GM10266 (cell line): ENCODE measurements at regions not wholly inside any gene's neighbourhood (a gene's known extent, or its start where the extent isn't known, plus 50 kb on each side); places are given as distances from the start of the nearest gene placed in this dataset.

Experiments
- DNase-seq: peaks from one replicate; pipeline ENCODE4 v3.0.0; 2012; ENCODE audit errors: extremely low spot score
- TF ChIP-seq, protein P1 (sequence below): IDR thresholded peaks from 2 replicates; pipeline ENCODE4 v1.5.1; 2012; ENCODE audit warnings: mild to moderate bottlenecking, low read depth; ENCODE audit not compliant: control insufficient read depth, insufficient read depth; ENCODE audit errors: missing control alignments

DNA sequence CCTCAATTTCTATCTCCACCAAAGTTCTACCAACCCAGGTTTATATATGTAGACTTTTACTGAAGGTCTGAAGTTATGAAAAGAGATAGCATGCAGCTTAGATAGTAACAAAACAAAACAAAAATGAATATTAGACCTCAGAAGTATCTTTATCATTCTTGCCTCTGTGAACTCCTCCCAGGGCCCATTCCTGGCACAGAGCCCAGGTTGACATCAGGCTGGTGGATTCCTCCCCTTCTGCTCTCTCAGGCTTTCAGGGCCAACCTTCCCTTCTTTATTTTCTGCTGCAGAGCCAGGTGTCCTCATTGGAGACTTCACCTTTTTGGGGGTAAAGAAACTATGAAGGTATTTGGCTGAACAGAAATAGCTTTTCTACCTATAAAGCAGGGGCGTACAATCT, 112.8 kb upstream of the PITX2 start:
- TF ChIP-seq, protein P1, sequence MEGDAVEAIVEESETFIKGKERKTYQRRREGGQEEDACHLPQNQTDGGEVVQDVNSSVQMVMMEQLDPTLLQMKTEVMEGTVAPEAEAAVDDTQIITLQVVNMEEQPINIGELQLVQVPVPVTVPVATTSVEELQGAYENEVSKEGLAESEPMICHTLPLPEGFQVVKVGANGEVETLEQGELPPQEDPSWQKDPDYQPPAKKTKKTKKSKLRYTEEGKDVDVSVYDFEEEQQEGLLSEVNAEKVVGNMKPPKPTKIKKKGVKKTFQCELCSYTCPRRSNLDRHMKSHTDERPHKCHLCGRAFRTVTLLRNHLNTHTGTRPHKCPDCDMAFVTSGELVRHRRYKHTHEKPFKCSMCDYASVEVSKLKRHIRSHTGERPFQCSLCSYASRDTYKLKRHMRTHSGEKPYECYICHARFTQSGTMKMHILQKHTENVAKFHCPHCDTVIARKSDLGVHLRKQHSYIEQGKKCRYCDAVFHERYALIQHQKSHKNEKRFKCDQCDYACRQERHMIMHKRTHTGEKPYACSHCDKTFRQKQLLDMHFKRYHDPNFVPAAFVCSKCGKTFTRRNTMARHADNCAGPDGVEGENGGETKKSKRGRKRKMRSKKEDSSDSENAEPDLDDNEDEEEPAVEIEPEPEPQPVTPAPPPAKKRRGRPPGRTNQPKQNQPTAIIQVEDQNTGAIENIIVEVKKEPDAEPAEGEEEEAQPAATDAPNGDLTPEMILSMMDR = no peak
- no peak for DNase-seq

DNA sequence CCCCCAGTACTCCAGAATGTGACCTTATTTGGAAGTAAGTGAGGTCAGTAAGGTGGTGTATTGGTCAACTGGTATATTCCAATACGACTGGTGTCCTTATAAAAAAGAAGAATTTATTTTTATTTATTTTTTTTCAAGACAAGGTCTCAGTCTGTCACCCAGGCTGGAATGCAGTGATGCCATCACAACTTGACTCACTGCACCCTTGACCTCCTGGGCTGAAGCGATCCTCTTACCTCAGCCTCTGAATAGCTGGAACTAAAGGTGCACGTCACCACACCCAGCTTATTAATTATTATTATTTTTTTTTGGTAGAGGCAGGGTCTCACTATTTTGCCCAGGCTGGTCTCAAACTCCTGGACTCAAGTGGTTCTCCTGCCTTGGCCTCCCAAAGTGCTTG, 115.1 kb upstream of the PITX2 start:
- TF ChIP-seq, protein P1 = no peak
- DNase-seq = no peak

DNA sequence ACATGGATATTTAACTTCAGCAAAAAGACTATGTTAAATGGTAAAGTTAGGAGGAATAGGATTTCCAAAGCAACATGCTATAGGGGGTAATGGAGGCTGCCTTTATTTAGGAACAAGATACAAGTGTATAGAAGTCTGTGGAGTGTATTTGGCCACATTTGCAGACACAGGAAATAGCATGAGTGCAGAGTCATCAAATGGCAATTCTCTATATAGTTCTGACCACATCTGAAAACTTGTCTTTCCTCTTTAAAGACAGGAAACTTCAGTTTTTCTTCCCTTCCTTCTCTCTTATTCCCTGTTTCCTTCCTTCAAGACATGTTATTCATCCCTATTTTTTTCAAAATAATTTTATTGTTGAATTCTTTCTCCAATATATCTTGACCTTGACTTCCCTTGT, 119.3 kb upstream of the PITX2 start:
- no peak for DNase-seq
- TF ChIP-seq, protein P1 = no peak

DNA sequence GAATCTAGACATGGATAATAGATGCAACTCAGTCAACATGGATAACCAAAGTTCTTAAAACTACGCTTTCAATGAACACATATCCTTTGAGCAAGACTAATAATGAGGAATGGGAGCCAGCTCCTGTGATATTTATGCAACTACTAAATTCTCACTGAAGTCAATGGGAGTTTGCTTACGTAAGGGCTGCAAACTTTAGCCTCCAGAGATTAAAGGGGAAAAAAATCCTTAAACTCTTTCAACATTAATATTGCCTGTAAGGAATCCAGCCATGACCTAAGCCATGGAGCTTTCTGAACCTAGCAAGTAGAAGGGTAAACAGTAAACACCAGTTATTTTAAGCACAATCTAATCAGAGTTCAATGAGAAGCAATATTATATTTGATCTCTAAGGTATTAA, 125.2 kb upstream of the PITX2 start:
- TF ChIP-seq, protein P1 = no peak
- no peak for DNase-seq

DNA sequence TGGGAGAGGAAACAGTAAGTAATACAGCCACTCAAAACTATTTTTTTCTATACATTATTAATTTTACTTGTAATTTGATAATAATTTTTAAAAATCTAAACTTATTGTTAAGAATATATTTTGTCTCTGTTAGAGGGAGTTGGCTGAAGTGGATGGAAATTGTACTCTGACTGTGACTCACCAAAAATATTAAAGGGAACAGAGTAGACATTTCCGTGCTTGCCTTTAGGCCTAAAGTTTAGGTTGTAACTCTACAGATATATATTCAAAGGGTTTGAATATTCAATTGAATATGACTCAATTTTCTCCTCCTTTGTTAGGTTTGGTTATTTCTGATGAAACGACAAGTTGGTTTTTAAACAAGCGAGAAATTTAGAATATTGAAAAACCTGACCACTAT, 128.3 kb upstream of the PITX2 start:
- TF ChIP-seq, protein P1 = no peak
- DNase-seq = no peak

DNA sequence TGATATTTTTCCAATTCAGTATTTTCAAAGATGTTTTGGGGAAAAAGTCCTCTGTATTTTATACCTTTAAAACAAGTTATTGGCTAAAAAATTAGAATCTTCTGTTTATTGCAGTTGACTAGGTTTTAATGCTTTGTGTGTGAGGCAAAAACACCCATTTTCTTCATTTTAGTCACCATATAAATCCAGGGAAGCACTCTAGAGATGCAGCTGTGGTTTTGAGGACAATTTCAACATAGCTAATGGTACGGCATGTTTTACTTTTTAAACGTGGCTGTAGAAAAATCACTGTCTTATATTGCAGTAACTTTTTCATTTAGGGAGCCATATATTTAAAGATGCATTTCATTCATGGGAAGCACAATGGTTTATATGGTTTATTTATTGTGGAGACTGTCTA, 129.1 kb upstream of the PITX2 start:
- DNase-seq = no peak
- TF ChIP-seq, protein P1 = no peak

DNA sequence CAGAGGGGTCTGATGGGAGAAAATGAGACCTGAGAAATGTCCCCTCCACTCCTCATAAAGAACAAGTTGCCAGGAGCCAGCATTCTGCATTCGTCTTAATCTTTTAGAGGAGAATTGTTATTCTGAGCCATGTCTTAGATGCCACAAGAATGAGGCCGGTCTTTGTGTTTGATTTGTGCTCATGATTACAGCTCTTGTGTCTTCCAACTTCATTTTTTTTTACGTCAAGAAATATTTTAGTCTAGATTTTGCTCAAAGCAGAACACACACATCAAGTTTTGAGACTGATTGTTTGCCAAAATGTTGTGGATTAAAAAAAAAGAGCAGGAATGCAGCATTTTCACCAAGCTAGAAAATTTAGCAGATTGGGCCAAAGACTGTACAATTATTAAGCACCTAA, 130.6 kb upstream of the PITX2 start:
- TF ChIP-seq, protein P1 = no peak
- no peak for DNase-seq
